COLO668 (cell line): ENCODE measurements at regions not wholly inside any gene's neighbourhood (a gene's known extent, or its start where the extent isn't known, plus 50 kb on each side); places are given as distances from the start of the nearest gene placed in this dataset.

Experiments used
- DNase-seq: peaks from one replicate; lab custom pipeline; 2025; ENCODE audit not compliant: unreplicated experiment; lab: John Stamatoyannopoulos, UW

GRCh38 chr12:25906651-25907340, 51.7 kb upstream of the RASSF8 start:
- DNase-seq, result no peak
